Left lung (tissue), 4 donors: ENCODE measurements at regions not wholly inside any gene's neighbourhood (a gene's known extent, or its start where the extent isn't known, plus 50 kb on each side); places are given as distances from the start of the nearest gene placed in this dataset.

Experiments
- ATAC-seq: fragments of 200-7000 bp; cut with Tn5 transposase; one replicate; pipeline ENCODE4 v1.9.1; 2020; ENCODE audit warnings: moderate library complexity
- DNase-seq, 4 donors: peaks; one replicate each; pipeline ENCODE4 v3.0.0-alpha.2; 2013 to 2020
- H3K27ac ChIP-seq, 2 donors: fragments of 200-600 bp; sonication (generic) in 1 of 2; one replicate each; pipeline versions ENCODE4 v1.5.0 to v1.8.0; 2020 to 2021
- H3K27me3 ChIP-seq, 2 donors: fragments of 200-600 bp; sonication (generic) in 1 of 2; one replicate each; pipeline versions ENCODE4 v1.5.0 to v1.8.0; 2020 to 2021
- H3K36me3 ChIP-seq, 2 donors: fragments of 200-600 bp; sonication (generic) in 1 of 2; one replicate each; pipeline versions ENCODE4 v1.5.0 to v1.8.0; 2020 to 2021
- H3K4me1 ChIP-seq, 2 donors: fragments of 200-600 bp; one replicate each; pipeline ENCODE4 v1.8.0; 2021
- H3K4me3 ChIP-seq, 2 donors: fragments of 200-600 bp; sonication (generic) in 1 of 2; one replicate each; pipeline versions ENCODE4 v1.5.0 to v1.8.0; 2020 to 2021; ENCODE audit warnings: mild to moderate bottlenecking in 1 of 2
- H3K9me3 ChIP-seq, 2 donors: fragments of 200-600 bp; sonication (generic) in 1 of 2; one replicate each; pipeline versions ENCODE4 v1.5.0 to v1.8.0; 2020 to 2021
- intact Hi-C, 2 donors: fragments of 100-400 bp; cut with DNase I; formaldehyde crosslinking; loops; one replicate each; pipeline versions ENCODE4 v1.11.2 to v1.14.2; 2022
- TF ChIP-seq, protein P1 (sequence below), 2 donors: fragments of 200-600 bp; sonication (generic) in 1 of 2; IDR thresholded peaks; one replicate each; pipeline versions ENCODE4 v1.5.0 to v1.8.0; 2021; ENCODE audit warnings: antibody characterized with exemption in 2 of 2
- donor health status: DM: no; HTN: yes; CAD: no.
- donor health status: DM: no; HTN: no; CAD: no.

DNA sequence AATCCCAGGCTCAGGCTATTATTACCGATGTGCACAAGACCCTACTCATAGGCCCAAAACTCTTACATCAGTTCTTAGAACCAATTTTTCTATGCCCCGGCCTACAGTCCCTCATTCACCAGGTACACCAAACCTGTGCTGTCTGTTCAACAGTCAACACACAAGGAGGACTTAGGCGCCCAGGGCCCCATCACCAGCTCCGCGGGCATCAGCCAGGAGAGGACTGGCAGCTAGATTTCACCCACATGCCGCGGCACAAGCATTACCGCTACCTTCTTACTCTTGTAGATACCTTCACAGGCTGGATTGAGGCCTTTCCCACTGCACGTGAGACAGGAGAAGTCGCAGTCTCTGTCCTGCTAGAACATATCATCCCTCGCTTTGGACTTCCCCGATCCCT is 962.5 kb downstream of the RPA4 start:
- Histone ChIP-seq H3K9me3 (peaks cover 0 to 8% of the 10 kb centered on the region in 2 donors), H3K4me3 (no peak overlapping the region), H3K27ac (no peak overlapping the region), H3K27me3 (no peaks in the 10 kb centered on the region), H3K4me1 (no peaks in the 10 kb centered on the region), H3K36me3 (no peaks in the 10 kb centered on the region)
- DNase-seq (no peak), ATAC-seq (no peak)
- TF ChIP-seq, protein P1, sequence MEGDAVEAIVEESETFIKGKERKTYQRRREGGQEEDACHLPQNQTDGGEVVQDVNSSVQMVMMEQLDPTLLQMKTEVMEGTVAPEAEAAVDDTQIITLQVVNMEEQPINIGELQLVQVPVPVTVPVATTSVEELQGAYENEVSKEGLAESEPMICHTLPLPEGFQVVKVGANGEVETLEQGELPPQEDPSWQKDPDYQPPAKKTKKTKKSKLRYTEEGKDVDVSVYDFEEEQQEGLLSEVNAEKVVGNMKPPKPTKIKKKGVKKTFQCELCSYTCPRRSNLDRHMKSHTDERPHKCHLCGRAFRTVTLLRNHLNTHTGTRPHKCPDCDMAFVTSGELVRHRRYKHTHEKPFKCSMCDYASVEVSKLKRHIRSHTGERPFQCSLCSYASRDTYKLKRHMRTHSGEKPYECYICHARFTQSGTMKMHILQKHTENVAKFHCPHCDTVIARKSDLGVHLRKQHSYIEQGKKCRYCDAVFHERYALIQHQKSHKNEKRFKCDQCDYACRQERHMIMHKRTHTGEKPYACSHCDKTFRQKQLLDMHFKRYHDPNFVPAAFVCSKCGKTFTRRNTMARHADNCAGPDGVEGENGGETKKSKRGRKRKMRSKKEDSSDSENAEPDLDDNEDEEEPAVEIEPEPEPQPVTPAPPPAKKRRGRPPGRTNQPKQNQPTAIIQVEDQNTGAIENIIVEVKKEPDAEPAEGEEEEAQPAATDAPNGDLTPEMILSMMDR (IDR thresholded peaks at IDR 0.05) = no peak
- intact Hi-C loops = no loop called here

DNA sequence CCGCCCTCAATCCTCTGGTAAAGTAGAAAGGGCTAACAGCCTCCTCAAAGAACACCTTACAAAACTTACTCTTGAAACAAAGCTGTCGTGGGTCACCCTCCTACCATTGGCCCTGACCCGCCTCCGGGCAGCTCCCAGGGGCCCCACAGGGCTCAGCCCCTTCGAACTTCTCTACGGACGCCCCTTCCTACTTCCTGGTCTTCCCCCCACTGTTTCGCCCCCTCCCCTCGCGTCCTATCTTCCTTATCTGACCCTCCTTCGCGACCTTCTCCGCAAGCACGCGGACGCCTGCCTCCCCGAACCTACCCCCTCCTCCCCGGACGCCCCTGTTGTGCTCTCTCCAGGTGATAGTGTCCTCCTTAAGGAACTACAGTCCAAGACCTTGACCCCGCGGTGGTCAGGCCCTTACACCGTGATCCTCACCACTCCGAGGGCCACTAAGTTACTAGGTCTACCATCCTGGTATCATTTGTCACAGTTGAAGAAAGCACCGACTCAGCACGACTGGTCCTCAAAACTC is 963.1 kb downstream of the RPA4 start:
- DNase-seq = peak in 1 of 4 donors; percentile 13
- intact Hi-C loops = no loop called here
- peaks cover 0 to 7% of the 10 kb centered on the region in 2 donors for H3K9me3 ChIP-seq
- TF ChIP-seq, protein P1 (IDR thresholded peaks at IDR 0.05) = no peak
- H3K4me1 ChIP-seq = no peaks in the 10 kb centered on the region
- no peak overlapping the region for H3K27ac ChIP-seq
- no peak overlapping the region for H3K4me3 ChIP-seq
- H3K27me3 ChIP-seq = no peaks in the 10 kb centered on the region
- no peaks in the 10 kb centered on the region for H3K36me3 ChIP-seq
- ATAC-seq = no peak

DNA sequence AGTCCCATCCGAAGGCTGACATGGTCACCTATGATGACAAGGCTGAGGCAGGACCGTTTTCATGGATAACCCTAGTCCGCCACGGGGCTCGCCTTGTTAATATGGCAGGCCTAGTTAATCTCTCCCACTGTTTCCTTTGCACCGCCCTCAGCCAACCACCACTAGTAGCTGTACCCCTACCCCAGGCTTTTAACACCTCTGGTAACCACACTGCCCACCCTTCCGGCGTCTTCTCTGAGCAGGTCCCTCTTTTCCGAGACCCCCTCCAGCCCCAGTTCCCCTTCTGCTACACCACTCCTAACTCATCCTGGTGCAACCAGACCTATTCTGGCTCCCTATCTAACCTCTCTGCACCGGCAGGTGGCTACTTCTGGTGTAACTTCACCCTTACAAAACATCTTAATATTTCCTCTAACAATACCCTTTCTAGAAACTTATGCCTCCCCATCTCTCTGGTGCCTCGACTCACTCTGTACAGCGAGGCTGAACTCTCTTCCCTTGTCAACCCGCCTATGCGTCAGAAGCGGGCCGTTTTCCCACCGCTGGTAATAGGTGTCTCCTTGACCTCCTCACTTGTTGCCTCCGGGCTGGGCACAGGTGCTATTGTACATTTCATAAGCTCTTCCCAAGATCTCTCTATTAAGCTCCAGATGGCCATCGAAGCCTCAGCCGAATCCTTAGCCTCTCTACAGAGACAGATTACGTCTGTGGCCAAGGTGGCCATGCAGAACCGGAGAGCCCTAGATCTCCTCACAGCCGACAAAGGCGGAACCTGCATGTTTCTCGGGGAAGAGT is 964.4 kb downstream of the RPA4 start:
- no peaks in the 10 kb centered on the region for H3K36me3 ChIP-seq
- H3K9me3 ChIP-seq = peaks cover 0 to 3% of the 10 kb centered on the region in 2 donors
- H3K27ac ChIP-seq = no peak overlapping the region
- TF ChIP-seq, protein P1 (IDR thresholded peaks at IDR 0.05) = no peak
- DNase-seq = no peak
- ATAC-seq = no peak
- no peaks in the 10 kb centered on the region for H3K4me1 ChIP-seq
- H3K4me3 ChIP-seq = no peak overlapping the region
- no peaks in the 10 kb centered on the region for H3K27me3 ChIP-seq
- intact Hi-C loops = no loop called here

DNA sequence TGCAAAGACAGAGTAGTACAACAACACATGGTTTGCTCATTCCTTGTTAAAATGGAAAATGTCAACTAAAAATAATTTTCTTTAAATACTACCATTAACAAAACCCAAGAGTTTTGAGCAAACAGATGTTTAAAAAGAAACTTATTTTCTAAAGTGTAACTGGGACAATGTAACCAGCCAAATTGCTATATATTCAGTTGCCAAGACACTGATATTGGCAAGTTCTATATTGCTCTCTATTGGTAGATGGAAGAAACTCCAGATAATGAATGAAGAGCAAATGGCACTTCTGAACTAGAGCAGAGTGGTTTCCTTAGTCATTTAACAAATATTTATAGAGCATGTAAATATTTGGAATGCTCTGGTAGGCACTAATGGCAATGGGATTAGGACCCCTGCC is 966.2 kb downstream of the RPA4 start:
- no peaks in the 10 kb centered on the region for H3K36me3 ChIP-seq
- H3K4me3 ChIP-seq = no peak overlapping the region
- ATAC-seq = no peak
- intact Hi-C loops = no loop called here
- no peaks in the 10 kb centered on the region for H3K4me1 ChIP-seq
- peak in 1 of 4 donors; percentile 22 for DNase-seq
- peaks cover 0 to under 1% of the 10 kb centered on the region in 2 donors for H3K9me3 ChIP-seq
- TF ChIP-seq, protein P1 (IDR thresholded peaks at IDR 0.05) = no peak
- no peaks in the 10 kb centered on the region for H3K27me3 ChIP-seq
- no peak overlapping the region for H3K27ac ChIP-seq

DNA sequence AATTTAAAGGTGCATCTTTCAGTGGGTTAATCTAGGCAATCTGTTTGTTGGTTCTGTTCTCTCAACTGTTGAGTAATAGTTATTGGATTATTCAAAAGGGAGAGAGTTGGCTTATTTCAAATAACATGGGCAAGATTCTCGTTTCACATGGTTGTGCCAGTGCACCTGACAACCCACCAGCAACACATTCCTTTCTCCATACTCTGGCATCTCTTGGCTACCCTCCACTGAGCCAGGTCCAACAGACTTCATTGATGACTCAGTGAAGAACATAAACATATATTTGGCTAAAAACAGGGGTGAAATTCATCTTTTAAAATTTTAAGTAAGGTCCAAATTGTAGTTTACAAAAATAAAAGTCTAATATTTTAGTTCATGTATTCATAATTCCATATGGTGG is 967.2 kb downstream of the RPA4 start:
- H3K9me3 ChIP-seq = no peaks in the 10 kb centered on the region
- no peaks in the 10 kb centered on the region for H3K4me1 ChIP-seq
- intact Hi-C loops = no loop called here
- no peak for ATAC-seq
- no peak for DNase-seq
- no peaks in the 10 kb centered on the region for H3K36me3 ChIP-seq
- no peak overlapping the region for H3K27ac ChIP-seq
- H3K27me3 ChIP-seq = no peaks in the 10 kb centered on the region
- H3K4me3 ChIP-seq = no peak overlapping the region
- TF ChIP-seq, protein P1 (IDR thresholded peaks at IDR 0.05) = no peak
